LNCaP clone FGC (cell line): ENCODE measurements at regions not wholly inside any gene's neighbourhood (a gene's known extent, or its start where the extent isn't known, plus 50 kb on each side); places are given as distances from the start of the nearest gene placed in this dataset.
"Not testable (repeated sequence)": the region's sequence is repeated elsewhere in the genome, so short reads cannot be mapped to it uniquely, and the experiment has no call there.

ENCODE experiments used
- DNase-seq: peaks from one replicate; pipeline ENCODE4 v3.0.0-alpha.2; 2011; ENCODE audit warnings: low read depth
- H3K4me3 ChIP-seq: 2 replicates; pipeline ENCODE4 v1.5.1; 2011; ENCODE audit warnings: mild to moderate bottlenecking, low read depth, low read length, control low read depth
- CTCF ChIP-seq: IDR thresholded peaks from 2 replicates; pipeline ENCODE4 v1.5.1; 2012; ENCODE audit warnings: mild to moderate bottlenecking; ENCODE audit not compliant: control insufficient read depth, insufficient read depth; ENCODE audit errors: extremely low read depth

GRCh38 chr17:65294181-65294719 lies 157.1 kb downstream of the RGS9 start:
- peak; percentile 23 for DNase-seq
- TF ChIP-seq CTCF, result peak; percentile 82
- H3K4me3 ChIP-seq, result no peak overlapping the region

GRCh38 chr17:65293584-65294180 lies 156.5 kb downstream of the RGS9 start:
- TF ChIP-seq CTCF, result no peak

GRCh38 chr17:65292430-65292829 lies 155.3 kb downstream of the RGS9 start:
- H3K4me3 ChIP-seq, result no peak overlapping the region
- TF ChIP-seq CTCF, result no peak
- no peak for DNase-seq

More at GRCh38 chr17:65293584-65294180, 156.5 kb downstream of the RGS9 start:
- H3K4me3 ChIP-seq, result no peak overlapping the region
- no peak for DNase-seq

GRCh38 chr17:65291301-65291700 lies 154.1 kb downstream of the RGS9 start:
- DNase-seq, result not testable (repeated sequence)

GRCh38 chr17:65290616-65291015 lies 153.4 kb downstream of the RGS9 start:
- TF ChIP-seq CTCF, result no peak
- no peak for DNase-seq
- no peak overlapping the region for H3K4me3 ChIP-seq

More at GRCh38 chr17:65291301-65291700, 154.1 kb downstream of the RGS9 start:
- not testable (repeated sequence) for H3K4me3 ChIP-seq

- TF ChIP-seq CTCF, result no peak
- H3K4me3 ChIP-seq, result no peak overlapping the region
- no peak for DNase-seq
Observed at GRCh38 chr17:65290056-65290455, 152.9 kb downstream of the RGS9 start.

- DNase-seq, result no peak
- TF ChIP-seq CTCF, result no peak
- H3K4me3 ChIP-seq, result no peak overlapping the region
Observed at GRCh38 chr17:65287040-65287439, 149.9 kb downstream of the RGS9 start.

- no peak for TF ChIP-seq CTCF
- H3K4me3 ChIP-seq, result no peak overlapping the region
- DNase-seq, result no peak
Observed at GRCh38 chr17:65283704-65284103, 146.5 kb downstream of the RGS9 start.
